GM23338 (cell line): ENCODE measurements at regions not wholly inside any gene's neighbourhood (a gene's known extent, or its start where the extent isn't known, plus 50 kb on each side); places are given as distances from the start of the nearest gene placed in this dataset.
A peak's percentile ranks its signal among the peaks of the same experiment; 100 is the strongest.

Experiments used
- ATAC-seq: fragments of 200-7000 bp; cut with Tn5 transposase; 3 replicates; pipeline ENCODE4 v1.9.1; 2020
- DNase-seq: peaks from one replicate; pipeline ENCODE4 v3.0.0-alpha.2; 2015; ENCODE audit warnings: low spot score
- H2AFZ ChIP-seq: fragments of 200-600 bp; sonication (generic); 2 replicates; pipeline ENCODE4 v1.8.0; 2016; ENCODE audit warnings: antibody characterized with exemption, mild to moderate bottlenecking, moderate library complexity
- H3F3A ChIP-seq: fragments of 200-600 bp; sonication (generic); replicated peaks from 2 replicates; pipeline ENCODE4 v1.8.0; 2017; ENCODE audit warnings: antibody characterized with exemption, mixed run types, low read depth
- H3K27ac ChIP-seq: fragments of 200-600 bp; sonication (generic); 2 replicates; pipeline ENCODE4 v1.6.1; 2016; ENCODE audit warnings: low read depth
- H3K27me3 ChIP-seq: fragments of 200-600 bp; sonication (generic); 2 replicates; pipeline ENCODE4 v1.8.0; 2016; ENCODE audit warnings: mild to moderate bottlenecking, mixed run types, moderate library complexity; ENCODE audit not compliant: insufficient read depth
- H3K36me3 ChIP-seq: fragments of 200-600 bp; sonication (generic); 2 replicates; pipeline ENCODE4 v1.8.0; 2016; ENCODE audit warnings: mild to moderate bottlenecking; ENCODE audit not compliant: insufficient read depth
- H3K4me1 ChIP-seq: fragments of 200-600 bp; sonication (generic); 2 replicates; pipeline ENCODE4 v1.8.0; 2016; ENCODE audit warnings: mild to moderate bottlenecking, moderate library complexity; ENCODE audit not compliant: insufficient read depth
- H3K4me2 ChIP-seq: fragments of 200-600 bp; sonication (generic); 2 replicates; pipeline ENCODE4 v1.7.1; 2017; ENCODE audit warnings: mixed run types
- H3K4me3 ChIP-seq: fragments of 200-600 bp; sonication (generic); 2 replicates; pipeline ENCODE4 v1.6.1; 2016; ENCODE audit warnings: mixed run types
- H3K79me2 ChIP-seq: fragments of 200-600 bp; sonication (generic); replicated peaks from 2 replicates; pipeline ENCODE4 v1.8.0; 2017; ENCODE audit warnings: mild to moderate bottlenecking; ENCODE audit not compliant: insufficient read depth
- H3K9me2 ChIP-seq: fragments of 200-600 bp; sonication (generic); 2 replicates; pipeline ENCODE4 v1.8.0; 2017; ENCODE audit not compliant: insufficient read depth
- H4K20me1 ChIP-seq: fragments of 200-600 bp; sonication (generic); replicated peaks from 2 replicates; pipeline ENCODE4 v1.8.0; 2017; ENCODE audit warnings: mild to moderate bottlenecking; ENCODE audit not compliant: insufficient read depth
- H3K27ac Mint-ChIP-seq: 2 replicates; pipeline ENCODE4 v1.8.0; 2020; ENCODE audit warnings: inconsistent platforms, mild to moderate bottlenecking, moderate library complexity, mixed read lengths
- H3K27me3 Mint-ChIP-seq: 3 replicates; pipeline ENCODE4 v1.8.0; 2022; ENCODE audit warnings: low read depth, mild to moderate bottlenecking, moderate library complexity, mixed read lengths, inconsistent platforms; ENCODE audit not compliant: insufficient read depth, poor library complexity
- H3K36me3 Mint-ChIP-seq: 3 replicates; pipeline ENCODE4 v1.8.0; 2021; ENCODE audit warnings: low read depth, mild to moderate bottlenecking, inconsistent platforms, moderate library complexity, mixed read lengths
- H3K4me1 Mint-ChIP-seq: 3 replicates; pipeline ENCODE4 v1.8.0; 2020; ENCODE audit warnings: mild to moderate bottlenecking, inconsistent platforms, mixed read lengths
- H3K4me3 Mint-ChIP-seq: 3 replicates; pipeline ENCODE4 v1.8.0; 2021; ENCODE audit warnings: moderate library complexity, mild to moderate bottlenecking, inconsistent platforms, mixed read lengths
- H3K9me3 Mint-ChIP-seq: 3 replicates; pipeline ENCODE4 v1.8.0; 2020; ENCODE audit warnings: moderate library complexity, mild to moderate bottlenecking, inconsistent platforms, mixed read lengths
- CREB1 ChIP-seq: fragments of 250-450 bp; sonication (Bioruptor Pico); IDR thresholded peaks from 2 replicates; pipeline ENCODE4 v1.5.0; 2020; ENCODE audit warnings: low read depth, mild to moderate bottlenecking, moderate library complexity
- CTCF ChIP-seq, 2 experiments: fragments of 200-600 bp in 1 of 2; sonication (generic) in 1 of 2; conservative IDR thresholded peaks; 2 replicates each; pipeline versions ENCODE4 v1.5.1 to v1.6.1; 2016 to 2017; ENCODE audit warnings: antibody characterized with exemption in 2 of 2, low read depth in 2 of 2, mild to moderate bottlenecking in 2 of 2, moderate library complexity in 1 of 2
- ETS1 ChIP-seq: IDR thresholded peaks from 2 replicates; pipeline ENCODE4 v1.6.1; 2016; ENCODE audit warnings: antibody characterized with exemption
- EZH2 ChIP-seq: fragments of 200-600 bp; sonication (generic); IDR thresholded peaks from one replicate; pipeline ENCODE4 v1.8.0; 2017; ENCODE audit warnings: antibody characterized with exemption, mild to moderate bottlenecking, low read depth; ENCODE audit not compliant: unreplicated experiment
- EZH2phosphoT487 ChIP-seq: fragments of 200-600 bp; sonication (generic); IDR thresholded peaks from one replicate; pipeline ENCODE4 v1.8.1; 2018; ENCODE audit warnings: antibody characterized with exemption; ENCODE audit not compliant: unreplicated experiment
- JUNB ChIP-seq: IDR thresholded peaks from one replicate; pipeline ENCODE4 v1.6.1; 2016; ENCODE audit warnings: antibody characterized with exemption; ENCODE audit not compliant: unreplicated experiment
- NANOG ChIP-seq: IDR thresholded peaks from 2 replicates; pipeline ENCODE4 v1.6.1; 2016; ENCODE audit warnings: antibody characterized with exemption, borderline replicate concordance
- POLR2AphosphoS5 ChIP-seq: IDR thresholded peaks from 2 replicates; pipeline ENCODE4 v1.6.1; 2016; ENCODE audit warnings: antibody characterized with exemption, low read depth
- REST ChIP-seq: IDR thresholded peaks from one replicate; pipeline ENCODE4 v1.6.1; 2018; ENCODE audit warnings: antibody characterized with exemption; ENCODE audit not compliant: unreplicated experiment
- STAT1 ChIP-seq: IDR thresholded peaks from one replicate; pipeline ENCODE4 v1.6.1; 2016; ENCODE audit warnings: antibody characterized with exemption; ENCODE audit not compliant: unreplicated experiment
- ZNF114 ChIP-seq: fragments of 250-450 bp; sonication (Bioruptor Pico); IDR thresholded peaks from 2 replicates; pipeline ENCODE4 v1.5.0; 2020; ENCODE audit warnings: mild to moderate bottlenecking, moderate library complexity
- ZNF331 ChIP-seq: fragments of 250-450 bp; sonication (Bioruptor Pico); IDR thresholded peaks from 2 replicates; pipeline ENCODE4 v1.5.0; 2020; ENCODE audit warnings: low read depth, mild to moderate bottlenecking, moderate library complexity
- ZNF462 ChIP-seq: fragments of 250-450 bp; sonication (Bioruptor Pico); IDR thresholded peaks from 2 replicates; pipeline ENCODE4 v1.5.0; 2020; ENCODE audit warnings: mild to moderate bottlenecking, moderate library complexity

GRCh38 chr13:53104136-53104535, 75.5 kb downstream of the OLFM4 start:
- peak overlapping the region; percentile 52; the same call in 1 of the 2 replicates for H2AFZ ChIP-seq
- no peaks in the 10 kb centered on the region for H3K79me2 ChIP-seq
- H3K27me3 Mint-ChIP-seq, result peaks cover 2% of the 10 kb centered on the region
- no peak overlapping the region for H3K4me3 Mint-ChIP-seq
- no peak overlapping the region for H3K4me2 ChIP-seq
- no peaks in the 10 kb centered on the region for H3K36me3 ChIP-seq
- DNase-seq (no peak), ATAC-seq (no peak)
- no peak overlapping the region for H3K27ac Mint-ChIP-seq
- H3K9me3 Mint-ChIP-seq, result no peaks in the 10 kb centered on the region
- no peak overlapping the region for H3K27ac ChIP-seq
- no peaks in the 10 kb centered on the region for H3F3A ChIP-seq
- H3K4me1 ChIP-seq, result no peaks in the 10 kb centered on the region
- H3K27me3 ChIP-seq, result no peaks in the 10 kb centered on the region
- H3K9me2 ChIP-seq, result 0 out of 2 replicates have a peak, but pooled peaks cover 9% of the 10 kb centered on the region
- no peaks in the 10 kb centered on the region for H4K20me1 ChIP-seq
- no peaks in the 10 kb centered on the region for H3K36me3 Mint-ChIP-seq
- no peaks in the 10 kb centered on the region for H3K4me1 Mint-ChIP-seq
- TF ChIP-seq EZH2phosphoT487 (no peak), ZNF462 (CRISPR knock-in tag) (no peak), POLR2AphosphoS5 (no peak), STAT1 (no peak), ZNF331 (CRISPR knock-in tag) (no peak), CTCF (conservative IDR thresholded peaks at IDR 0.05; ENCODE audit: low read depth in 2 of 2) (no peak), REST (no peak), CREB1 (CRISPR knock-in tag) (no peak), NANOG (no peak), ZNF114 (CRISPR knock-in tag) (no peak), JUNB (no peak), EZH2 (no peak), ETS1 (no peak)
- no peak overlapping the region for H3K4me3 ChIP-seq
